H9 (cell line): ENCODE measurements at regions not wholly inside any gene's neighbourhood (a gene's known extent, or its start where the extent isn't known, plus 50 kb on each side); places are given as distances from the start of the nearest gene placed in this dataset.

Experiments used
- DNase-seq: peaks from one replicate; pipeline ENCODE4 v3.0.0-alpha.2; 2017
- H2AFZ ChIP-seq: one replicate; pipeline ENCODE4 v1.6.1; 2013; ENCODE audit warnings: mild to moderate bottlenecking, low read length, control low read depth, moderate library complexity
- H2AK5ac ChIP-seq: 2 replicates; pipeline ENCODE4 v1.6.1; 2013; ENCODE audit warnings: low read length, control low read depth, mixed read lengths; ENCODE audit not compliant: insufficient read length
- H2BK120ac ChIP-seq: one replicate; pipeline ENCODE4 v1.6.1; 2013; ENCODE audit warnings: low read depth, mild to moderate bottlenecking, low read length, control low read depth, inconsistent platforms; ENCODE audit not compliant: poor library complexity, severe bottlenecking
- H2BK12ac ChIP-seq: 2 replicates; pipeline ENCODE4 v1.6.1; 2013; ENCODE audit warnings: low read length, control low read depth, mixed read lengths, low read depth; ENCODE audit not compliant: insufficient read length
- H2BK15ac ChIP-seq: 2 replicates; pipeline ENCODE4 v1.6.1; 2013; ENCODE audit warnings: low read depth, low read length, control low read depth
- H2BK20ac ChIP-seq: one replicate; pipeline ENCODE4 v1.6.1; 2013; ENCODE audit warnings: low read depth, mild to moderate bottlenecking, low read length, control low read depth, inconsistent platforms; ENCODE audit not compliant: poor library complexity, severe bottlenecking
- H2BK5ac ChIP-seq: 2 replicates; pipeline ENCODE4 v1.6.1; 2013; ENCODE audit warnings: low read length, control low read depth, mixed read lengths; ENCODE audit not compliant: insufficient read length
- H3K14ac ChIP-seq: 2 replicates; pipeline ENCODE4 v1.6.1; 2013; ENCODE audit warnings: low read length, control low read depth; ENCODE audit not compliant: insufficient read depth
- H3K18ac ChIP-seq: 2 replicates; pipeline ENCODE4 v1.6.1; 2013; ENCODE audit warnings: low read depth, mild to moderate bottlenecking, mixed read lengths, low read length, control low read depth; ENCODE audit not compliant: insufficient read length
- H3K23ac ChIP-seq: 2 replicates; pipeline ENCODE4 v1.6.1; 2013; ENCODE audit warnings: low read length, control low read depth, mixed read lengths, low read depth; ENCODE audit not compliant: insufficient read length
- H3K23me2 ChIP-seq: 2 replicates; pipeline ENCODE4 v1.6.1; 2013; ENCODE audit warnings: low read depth, mild to moderate bottlenecking, mixed read lengths, low read length, control low read depth; ENCODE audit not compliant: insufficient read length, poor library complexity, severe bottlenecking
- H3K27ac ChIP-seq: 2 replicates; pipeline ENCODE4 v1.5.1; 2013; ENCODE audit warnings: low read length, control low read depth, mixed read lengths, low read depth; ENCODE audit not compliant: insufficient read length
- H3K27me3 ChIP-seq: 2 replicates; pipeline ENCODE4 v1.6.1; 2013; ENCODE audit warnings: low read length, control low read depth, inconsistent platforms; ENCODE audit not compliant: insufficient read depth
- H3K4ac ChIP-seq: 2 replicates; pipeline ENCODE4 v1.6.1; 2013; ENCODE audit warnings: low read depth, mild to moderate bottlenecking, control low read depth, inconsistent platforms, low read length, moderate library complexity
- H3K4me1 ChIP-seq: 2 replicates; pipeline ENCODE4 v1.6.1; 2013; ENCODE audit warnings: low read length, control low read depth, inconsistent platforms; ENCODE audit not compliant: insufficient read depth
- H3K4me2 ChIP-seq: 2 replicates; pipeline ENCODE4 v1.6.1; 2013; ENCODE audit warnings: low read length, control low read depth, mixed read lengths; ENCODE audit not compliant: insufficient read length, insufficient read depth
- H3K56ac ChIP-seq: 2 replicates; pipeline ENCODE4 v1.6.1; 2013; ENCODE audit warnings: low read depth, mild to moderate bottlenecking, mixed read lengths, low read length, control low read depth; ENCODE audit not compliant: insufficient read length
- H3K79me1 ChIP-seq: 2 replicates; pipeline ENCODE4 v1.6.1; 2013; ENCODE audit warnings: low read depth, mild to moderate bottlenecking, moderate library complexity, low read length, control low read depth, inconsistent platforms; ENCODE audit not compliant: insufficient read depth, poor library complexity, severe bottlenecking
- H3K79me2 ChIP-seq: 2 replicates; pipeline ENCODE4 v1.6.1; 2013; ENCODE audit warnings: low read length, control low read depth, inconsistent platforms; ENCODE audit not compliant: insufficient read depth
- H3K9ac ChIP-seq: 2 replicates; pipeline ENCODE4 v1.6.1; 2013; ENCODE audit warnings: low read length, control low read depth, mixed read lengths; ENCODE audit not compliant: insufficient read length; ENCODE audit errors: extremely low read depth
- H3K9me3 ChIP-seq: one replicate; pipeline ENCODE4 v1.6.1; 2013; ENCODE audit warnings: low read depth, low read length, inconsistent platforms; ENCODE audit not compliant: control insufficient read depth
- H3T11ph ChIP-seq: one replicate; pipeline ENCODE4 v1.6.1; 2013; ENCODE audit warnings: mild to moderate bottlenecking, low read length, control low read depth, inconsistent platforms
- H4K20me1 ChIP-seq: one replicate; pipeline ENCODE4 v1.6.1; 2013; ENCODE audit not compliant: control insufficient read depth, insufficient read length, insufficient read depth
- H4K5ac ChIP-seq: 2 replicates; pipeline ENCODE4 v1.6.1; 2013; ENCODE audit warnings: low read depth, mild to moderate bottlenecking, mixed read lengths, low read length, control low read depth; ENCODE audit not compliant: insufficient read length
- H4K8ac ChIP-seq: replicated peaks from 2 replicates; pipeline ENCODE4 v1.6.1; 2013; ENCODE audit warnings: low read length, control low read depth, mixed read lengths, low read depth; ENCODE audit not compliant: insufficient read length
- H4K91ac ChIP-seq: 2 replicates; pipeline ENCODE4 v1.6.1; 2013; ENCODE audit warnings: low read depth, mild to moderate bottlenecking, moderate library complexity, mixed read lengths, low read length, control low read depth; ENCODE audit not compliant: insufficient read length
- H3K27ac Mint-ChIP-seq, 3 experiments: 2 replicates in 2 of 3; 3 replicates in 1 of 3; pipeline ENCODE4 v1.8.0; 2020 to 2021; ENCODE audit warnings: mixed read lengths in 3 of 3, mild to moderate bottlenecking in 1 of 3, moderate library complexity in 1 of 3
- H3K27me3 Mint-ChIP-seq: 2 replicates; pipeline ENCODE4 v1.8.0; 2021; ENCODE audit warnings: low read depth, mild to moderate bottlenecking, moderate library complexity, mixed read lengths
- H3K36me3 Mint-ChIP-seq, 3 experiments: 2 replicates in 2 of 3; 3 replicates in 1 of 3; pipeline ENCODE4 v1.8.0; 2020 to 2021; ENCODE audit warnings: low read depth in 3 of 3, mixed read lengths in 3 of 3; ENCODE audit not compliant: insufficient read depth in 1 of 3
- H3K4me1 Mint-ChIP-seq, 2 experiments: 2 replicates each; pipeline ENCODE4 v1.8.0; 2020; ENCODE audit warnings: mixed read lengths in 2 of 2
- H3K4me3 Mint-ChIP-seq, 2 experiments: 2 replicates in 1 of 2; 3 replicates in 1 of 2; pipeline ENCODE4 v1.8.0; 2020 to 2021; ENCODE audit warnings: mild to moderate bottlenecking in 2 of 2, mixed read lengths in 2 of 2, moderate library complexity in 1 of 2
- H3K9me3 Mint-ChIP-seq, 2 experiments: 2 replicates in 1 of 2; 3 replicates in 1 of 2; pipeline ENCODE4 v1.8.0; 2020; ENCODE audit warnings: mild to moderate bottlenecking in 2 of 2, mixed read lengths in 2 of 2, moderate library complexity in 1 of 2
- CTCF ChIP-seq: fragments of 200-600 bp; sonication (generic); conservative IDR thresholded peaks from 3 replicates; pipeline ENCODE4 v1.8.0; 2021; ENCODE audit warnings: antibody characterized with exemption, mild to moderate bottlenecking
- WGBS: extraction: QIAGEN DNeasy Blood & Tissue Kit; methylation state at CpG from one replicate; pipeline ENCODE4 v1.1.7; 2013; ENCODE audit warnings: missing lambda C conversion rate, low lambda C conversion rate, mixed read lengths; ENCODE audit not compliant: insufficient read length; ENCODE audit errors: extremely low coverage; 5-methylcytosine and 5-hydroxymethylcytosine counted together

- no peaks in the 10 kb centered on the region for H3K79me2 ChIP-seq
- no peak overlapping the region for H3K14ac ChIP-seq
- no peak for TF ChIP-seq CTCF
- H2BK120ac ChIP-seq: no peak overlapping the region
- no peak overlapping the region for H3K18ac ChIP-seq
- no peak overlapping the region for H3K9ac ChIP-seq
- Mint-ChIP-seq H3K27me3 (no peaks in the 10 kb centered on the region), H3K36me3 (no peaks in the 10 kb centered on the region), H3K27ac (no peak overlapping the region), H3K9me3 (no peaks in the 10 kb centered on the region), H3K4me1 (peaks cover 0 to 7% of the 10 kb centered on the region in 2 experiments; a peak in 1 of 4 replicates), H3K4me3 (no peak overlapping the region)
- H3K56ac ChIP-seq: no peak overlapping the region
- H3K27me3 ChIP-seq: no peaks in the 10 kb centered on the region
- no peak overlapping the region for H4K5ac ChIP-seq
- no peak overlapping the region for H2BK12ac ChIP-seq
- no peaks in the 10 kb centered on the region for H3K23me2 ChIP-seq
- DNase-seq: no peak
- no peak overlapping the region for H3K4ac ChIP-seq
- H3K27ac ChIP-seq: no peak overlapping the region
- H2AK5ac ChIP-seq: no peak overlapping the region
- H4K8ac ChIP-seq: no peak overlapping the region
- no peak overlapping the region for H3K23ac ChIP-seq
- H2BK15ac ChIP-seq: no peak overlapping the region
- no peak overlapping the region for H2BK20ac ChIP-seq
- H2AFZ ChIP-seq: no peak overlapping the region
- H3K4me1 ChIP-seq: no peaks in the 10 kb centered on the region
- no peaks in the 10 kb centered on the region for H4K20me1 ChIP-seq
- WGBS: no CpG with 5 or more reads among the region's 1 CpG
- no peak overlapping the region for H4K91ac ChIP-seq
- H3T11ph ChIP-seq: no peak overlapping the region
- H3K4me2 ChIP-seq: no peak overlapping the region
- no peak overlapping the region for H2BK5ac ChIP-seq
- H3K79me1 ChIP-seq: no peaks in the 10 kb centered on the region
- H3K9me3 ChIP-seq: no peaks in the 10 kb centered on the region
These were observed 593.8 kb downstream of the USP25 start for GRCh38 chr21:16323596-16323995.
